NOMO-1 treated with DMSO at 0.1 percent for 48 hours (cell line): ENCODE measurements at regions not wholly inside any gene's neighbourhood (a gene's known extent, or its start where the extent isn't known, plus 50 kb on each side); places are given as distances from the start of the nearest gene placed in this dataset.

ENCODE experiments used
- DNase-seq: peaks from one replicate; lab custom pipeline; 2025; ENCODE audit not compliant: unreplicated experiment; lab: John Stamatoyannopoulos, UW

GRCh38 chr6:168736039-168736438 is 295.1 kb downstream of the SMOC2 start:
- no peak for DNase-seq

- DNase-seq = no peak
Measured at GRCh38 chr6:168735268-168735949, 294.4 kb downstream of the SMOC2 start.

GRCh38 chr6:168734523-168734922 is 293.5 kb downstream of the SMOC2 start:
- no peak for DNase-seq

- DNase-seq = no peak
Measured at GRCh38 chr6:168732676-168733075, 291.7 kb downstream of the SMOC2 start.

GRCh38 chr6:168730931-168731716 is 290.1 kb downstream of the SMOC2 start:
- DNase-seq = no peak

- no peak for DNase-seq
Measured at GRCh38 chr6:168728056-168728455, 287.1 kb downstream of the SMOC2 start.

- DNase-seq = no peak
Measured at GRCh38 chr6:168726312-168726856, 285.4 kb downstream of the SMOC2 start.

GRCh38 chr6:168725802-168726201 is 284.8 kb downstream of the SMOC2 start:
- no peak for DNase-seq

GRCh38 chr6:168724669-168725570 is 283.9 kb downstream of the SMOC2 start:
- no peak for DNase-seq

- no peak for DNase-seq
Measured at GRCh38 chr6:168724033-168724432, 283.0 kb downstream of the SMOC2 start.

- DNase-seq = no peak
Measured at GRCh38 chr6:168722397-168722796, 281.4 kb downstream of the SMOC2 start.

- no peak for DNase-seq
Measured at GRCh38 chr6:168721571-168721970, 280.6 kb downstream of the SMOC2 start.

GRCh38 chr6:168719901-168720300 is 278.9 kb downstream of the SMOC2 start:
- no peak for DNase-seq

- DNase-seq = no peak
Measured at GRCh38 chr6:168718821-168719475, 278.0 kb downstream of the SMOC2 start.
